Smooth muscle cell (in vitro differentiated cells): ENCODE measurements at regions not wholly inside any gene's neighbourhood (a gene's known extent, or its start where the extent isn't known, plus 50 kb on each side); places are given as distances from the start of the nearest gene placed in this dataset.

ENCODE experiments used
- DNase-seq: peaks from one replicate; lab custom pipeline; 2025; ENCODE audit not compliant: unreplicated experiment; lab: John Stamatoyannopoulos, UW
- H2AFZ ChIP-seq: fragments of 200-600 bp; sonication (generic); 2 replicates; pipeline ENCODE4 v1.6.0; 2016; ENCODE audit warnings: antibody characterized with exemption, low read depth, mild to moderate bottlenecking
- H3F3A ChIP-seq: fragments of 200-600 bp; sonication (generic); 2 replicates; pipeline ENCODE4 v1.6.0; 2017; ENCODE audit warnings: antibody characterized with exemption, low read depth
- H3K27ac ChIP-seq: fragments of 200-600 bp; sonication (generic); 2 replicates; pipeline ENCODE4 v1.5.1; 2016; ENCODE audit warnings: low read depth, mild to moderate bottlenecking
- H3K27me3 ChIP-seq: fragments of 200-600 bp; sonication (generic); 2 replicates; pipeline ENCODE4 v1.6.1; 2016; ENCODE audit warnings: low read depth, mild to moderate bottlenecking
- H3K36me3 ChIP-seq: fragments of 200-600 bp; sonication (generic); 2 replicates; pipeline ENCODE4 v1.5.1; 2016; ENCODE audit warnings: low read depth
- H3K4me1 ChIP-seq: fragments of 200-600 bp; sonication (generic); 2 replicates; pipeline ENCODE4 v1.5.1; 2016; ENCODE audit warnings: low read depth
- H3K4me2 ChIP-seq: fragments of 200-600 bp; sonication (generic); 2 replicates; pipeline ENCODE4 v1.6.0; 2016; ENCODE audit warnings: mild to moderate bottlenecking
- H3K4me3 ChIP-seq: fragments of 200-600 bp; sonication (generic); 2 replicates; pipeline ENCODE4 v1.5.1; 2016; ENCODE audit warnings: mild to moderate bottlenecking
- H3K79me2 ChIP-seq: fragments of 200-600 bp; sonication (generic); 2 replicates; pipeline ENCODE4 v1.6.0; 2016; ENCODE audit warnings: low read depth, mild to moderate bottlenecking
- H3K9ac ChIP-seq: fragments of 200-600 bp; sonication (generic); 2 replicates; pipeline ENCODE4 v1.6.0; 2016; ENCODE audit warnings: low read depth
- H3K9me3 ChIP-seq: fragments of 200-600 bp; sonication (generic); replicated peaks from 2 replicates; pipeline ENCODE4 v1.5.1; 2016; ENCODE audit warnings: low read depth
- H4K20me1 ChIP-seq: fragments of 200-600 bp; sonication (generic); 2 replicates; pipeline ENCODE4 v1.6.0; 2016; ENCODE audit warnings: low read depth
- CTCF ChIP-seq: fragments of 200-600 bp; sonication (generic); IDR thresholded peaks from 2 replicates; pipeline ENCODE4 v1.5.1; 2017; ENCODE audit warnings: borderline replicate concordance, mild to moderate bottlenecking, antibody characterized with exemption; ENCODE audit not compliant: insufficient read depth, poor library complexity, severe bottlenecking
- WGBS: methylation state at CpG from one replicate; pipeline ENCODE4 v1.1.7; 2016; ENCODE audit warnings: low lambda C conversion rate; 5-methylcytosine and 5-hydroxymethylcytosine counted together

- H3K27me3 ChIP-seq, result peaks cover 5% of the 10 kb centered on the region
- no peak overlapping the region for H3K4me2 ChIP-seq
- H3K4me3 ChIP-seq, result no peak overlapping the region
- no peak overlapping the region for H2AFZ ChIP-seq
- H3K9ac ChIP-seq, result no peak overlapping the region
- no peak for TF ChIP-seq CTCF
- no peaks in the 10 kb centered on the region for H3F3A ChIP-seq
- H3K27ac ChIP-seq, result no peak overlapping the region
- no peaks in the 10 kb centered on the region for H3K36me3 ChIP-seq
- no peak for DNase-seq
- no peaks in the 10 kb centered on the region for H3K4me1 ChIP-seq
- H4K20me1 ChIP-seq, result no peaks in the 10 kb centered on the region
- H3K79me2 ChIP-seq, result no peaks in the 10 kb centered on the region
- 70% methylated on average over 1 of the region's 1 CpG for WGBS
- no peaks in the 10 kb centered on the region for H3K9me3 ChIP-seq
These were observed 108.6 kb upstream of the VGLL2 start for GRCh38 chr6:117156741-117157140.

GRCh38 chr6:117157448-117157847 is 107.9 kb upstream of the VGLL2 start:
- H3K36me3 ChIP-seq, result no peaks in the 10 kb centered on the region
- H3K27ac ChIP-seq, result no peak overlapping the region
- H2AFZ ChIP-seq, result no peak overlapping the region
- H3K79me2 ChIP-seq, result no peaks in the 10 kb centered on the region
- WGBS, result 65% methylated on average over 3 of the region's 3 CpGs
- H3K9ac ChIP-seq, result no peak overlapping the region
- TF ChIP-seq CTCF, result no peak
- no peaks in the 10 kb centered on the region for H4K20me1 ChIP-seq
- DNase-seq, result no peak
- H3K9me3 ChIP-seq, result no peaks in the 10 kb centered on the region
- H3F3A ChIP-seq, result no peaks in the 10 kb centered on the region
- H3K4me2 ChIP-seq, result no peak overlapping the region
- no peaks in the 10 kb centered on the region for H3K4me1 ChIP-seq
- H3K4me3 ChIP-seq, result no peak overlapping the region
- peaks cover 8% of the 10 kb centered on the region for H3K27me3 ChIP-seq

- no peak overlapping the region for H3K27ac ChIP-seq
- no peak overlapping the region for H3K4me2 ChIP-seq
- no peaks in the 10 kb centered on the region for H3K9me3 ChIP-seq
- no peak overlapping the region for H3K9ac ChIP-seq
- DNase-seq, result no peak
- H2AFZ ChIP-seq, result no peak overlapping the region
- H3K27me3 ChIP-seq, result peaks cover 23% of the 10 kb centered on the region
- H3F3A ChIP-seq, result no peaks in the 10 kb centered on the region
- H3K4me3 ChIP-seq, result no peak overlapping the region
- no peaks in the 10 kb centered on the region for H4K20me1 ChIP-seq
- no peaks in the 10 kb centered on the region for H3K79me2 ChIP-seq
- H3K36me3 ChIP-seq, result no peaks in the 10 kb centered on the region
- 30% methylated on average over 2 of the region's 2 CpGs for WGBS
- no peak for TF ChIP-seq CTCF
- H3K4me1 ChIP-seq, result no peaks in the 10 kb centered on the region
These were observed 99.4 kb upstream of the VGLL2 start for GRCh38 chr6:117165911-117166499.
